SU-DHL-6 (cell line): ENCODE measurements at regions not wholly inside any gene's neighbourhood (a gene's known extent, or its start where the extent isn't known, plus 50 kb on each side); places are given as distances from the start of the nearest gene placed in this dataset.

Experiments used
- CTCF ChIP-seq: fragments of 200-600 bp; sonication (generic); IDR thresholded peaks from one replicate; pipeline ENCODE4 v1.5.1; 2017; ENCODE audit warnings: antibody characterized with exemption, mild to moderate bottlenecking, low read length, moderate library complexity; ENCODE audit not compliant: insufficient read depth, poor library complexity, severe bottlenecking
- EZH2phosphoT487 ChIP-seq: fragments of 200-600 bp; sonication (generic), shearing (Covaris generic); conservative IDR thresholded peaks from 2 replicates; pipeline ENCODE4 v1.6.1; 2018; ENCODE audit warnings: mild to moderate bottlenecking, antibody characterized with exemption, low read length, moderate library complexity, mixed read lengths

GRCh38 chr4:35652197-35652596, 592.1 kb downstream of the ARAP2 start:
- TF ChIP-seq CTCF: no peak
- TF ChIP-seq EZH2phosphoT487: no peak
